Vagina (tissue), 2 donors: ENCODE measurements at regions not wholly inside any gene's neighbourhood (a gene's known extent, or its start where the extent isn't known, plus 50 kb on each side); places are given as distances from the start of the nearest gene placed in this dataset.

Source experiments
- DNase-seq, 2 donors: peaks; one replicate each; pipeline ENCODE4 v3.0.0-alpha.2; 2017; ENCODE audit errors: extremely low spot score in 2 of 2
- H3K27ac ChIP-seq: fragments of 200-600 bp; sonication (generic); one replicate; pipeline ENCODE4 v1.5.1; 2019
- H3K27me3 ChIP-seq: fragments of 200-600 bp; sonication (generic); one replicate; pipeline ENCODE4 v1.5.1; 2019
- H3K36me3 ChIP-seq, 2 donors: fragments of 200-600 bp; sonication (generic); one replicate each; pipeline ENCODE4 v1.5.1; 2017 to 2019
- H3K4me1 ChIP-seq: fragments of 200-600 bp; sonication (generic); one replicate; pipeline ENCODE4 v1.5.1; 2019
- H3K4me3 ChIP-seq, 2 donors: fragments of 200-600 bp; sonication (generic); 1 replicate in 1 of 2; 2 replicates in 1 of 2; pipeline ENCODE4 v1.5.1; 2016 to 2019
- H3K9me3 ChIP-seq: fragments of 200-600 bp; sonication (generic); one replicate; pipeline ENCODE4 v1.5.1; 2019
- POLR2A ChIP-seq, 2 donors: fragments of 450-650 bp; IDR thresholded peaks; one replicate each; pipeline ENCODE4 v1.6.1; 2017; ENCODE audit warnings: antibody characterized with exemption in 2 of 2, mild to moderate bottlenecking in 2 of 2, moderate library complexity in 2 of 2
- POLR2AphosphoS5 ChIP-seq, 2 donors: sonication (generic); formaldehyde crosslinking; IDR thresholded peaks; one replicate each; pipeline ENCODE4 v1.9.0; 2017; ENCODE audit warnings: antibody characterized with exemption in 2 of 2, mild to moderate bottlenecking in 2 of 2, low read depth in 1 of 2; ENCODE audit not compliant: insufficient read depth in 1 of 2
- intact Hi-C: fragments of 100-400 bp; cut with DNase I; formaldehyde crosslinking; loops from one replicate; pipeline ENCODE4 v1.15.1; 2023
- TF ChIP-seq, protein P1 (sequence below), 3 experiments: fragments of 450-650 bp in 2 of 3; fragments of 200-600 bp in 1 of 3; sonication (generic) in 1 of 3; IDR thresholded peaks; one replicate each; pipeline ENCODE4 v1.5.1; 2017 to 2019; ENCODE audit warnings: antibody characterized with exemption in 3 of 3, mild to moderate bottlenecking in 2 of 3, moderate library complexity in 2 of 3

- Histone ChIP-seq H3K4me1 (peaks cover 13% of the 10 kb centered on the region), H3K9me3 (no peaks in the 10 kb centered on the region), H3K27me3 (no peaks in the 10 kb centered on the region), H3K27ac (no peak overlapping the region), H3K4me3 (no peak overlapping the region), H3K36me3 (no peaks in the 10 kb centered on the region)
- TF ChIP-seq, protein P1, sequence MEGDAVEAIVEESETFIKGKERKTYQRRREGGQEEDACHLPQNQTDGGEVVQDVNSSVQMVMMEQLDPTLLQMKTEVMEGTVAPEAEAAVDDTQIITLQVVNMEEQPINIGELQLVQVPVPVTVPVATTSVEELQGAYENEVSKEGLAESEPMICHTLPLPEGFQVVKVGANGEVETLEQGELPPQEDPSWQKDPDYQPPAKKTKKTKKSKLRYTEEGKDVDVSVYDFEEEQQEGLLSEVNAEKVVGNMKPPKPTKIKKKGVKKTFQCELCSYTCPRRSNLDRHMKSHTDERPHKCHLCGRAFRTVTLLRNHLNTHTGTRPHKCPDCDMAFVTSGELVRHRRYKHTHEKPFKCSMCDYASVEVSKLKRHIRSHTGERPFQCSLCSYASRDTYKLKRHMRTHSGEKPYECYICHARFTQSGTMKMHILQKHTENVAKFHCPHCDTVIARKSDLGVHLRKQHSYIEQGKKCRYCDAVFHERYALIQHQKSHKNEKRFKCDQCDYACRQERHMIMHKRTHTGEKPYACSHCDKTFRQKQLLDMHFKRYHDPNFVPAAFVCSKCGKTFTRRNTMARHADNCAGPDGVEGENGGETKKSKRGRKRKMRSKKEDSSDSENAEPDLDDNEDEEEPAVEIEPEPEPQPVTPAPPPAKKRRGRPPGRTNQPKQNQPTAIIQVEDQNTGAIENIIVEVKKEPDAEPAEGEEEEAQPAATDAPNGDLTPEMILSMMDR (IDR thresholded peaks at IDR 0.05): no peak
- TF ChIP-seq POLR2AphosphoS5 (IDR thresholded peaks at IDR 0.05; ENCODE audit: insufficient read depth in 1 of 2, low read depth in 1 of 2) (no peak), POLR2A (IDR thresholded peaks at IDR 0.05) (no peak)
- DNase-seq: no peak
- intact Hi-C loops: no loop called here
Observed at GRCh38 chr21:43317959-43318358, 109.0 kb downstream of the SIK1 start.

GRCh38 chr21:43317254-43317748, 109.6 kb downstream of the SIK1 start:
- H3K27ac ChIP-seq: no peak overlapping the region
- H3K4me1 ChIP-seq: peaks cover 18% of the 10 kb centered on the region
- no peak for DNase-seq
- H3K9me3 ChIP-seq: no peaks in the 10 kb centered on the region
- intact Hi-C loops: no loop called here
- TF ChIP-seq, protein P1 (IDR thresholded peaks at IDR 0.05): no peak
- TF ChIP-seq POLR2AphosphoS5 (IDR thresholded peaks at IDR 0.05; ENCODE audit: insufficient read depth in 1 of 2, low read depth in 1 of 2): no peak
- TF ChIP-seq POLR2A (IDR thresholded peaks at IDR 0.05): no peak
- no peaks in the 10 kb centered on the region for H3K36me3 ChIP-seq
- H3K27me3 ChIP-seq: no peaks in the 10 kb centered on the region
- no peak overlapping the region for H3K4me3 ChIP-seq

- no peaks in the 10 kb centered on the region for H3K36me3 ChIP-seq
- intact Hi-C loops: no loop called here
- H3K27me3 ChIP-seq: no peaks in the 10 kb centered on the region
- no peak overlapping the region for H3K4me3 ChIP-seq
- H3K27ac ChIP-seq: no peak overlapping the region
- H3K4me1 ChIP-seq: peaks cover 24% of the 10 kb centered on the region
- no peak for DNase-seq
- TF ChIP-seq, protein P1 (IDR thresholded peaks at IDR 0.05): no peak
- no peak for TF ChIP-seq POLR2AphosphoS5 (IDR thresholded peaks at IDR 0.05; ENCODE audit: insufficient read depth in 1 of 2, low read depth in 1 of 2)
- no peak for TF ChIP-seq POLR2A (IDR thresholded peaks at IDR 0.05)
- H3K9me3 ChIP-seq: no peaks in the 10 kb centered on the region
Observed at GRCh38 chr21:43316156-43316845, 110.6 kb downstream of the SIK1 start.

DNA sequence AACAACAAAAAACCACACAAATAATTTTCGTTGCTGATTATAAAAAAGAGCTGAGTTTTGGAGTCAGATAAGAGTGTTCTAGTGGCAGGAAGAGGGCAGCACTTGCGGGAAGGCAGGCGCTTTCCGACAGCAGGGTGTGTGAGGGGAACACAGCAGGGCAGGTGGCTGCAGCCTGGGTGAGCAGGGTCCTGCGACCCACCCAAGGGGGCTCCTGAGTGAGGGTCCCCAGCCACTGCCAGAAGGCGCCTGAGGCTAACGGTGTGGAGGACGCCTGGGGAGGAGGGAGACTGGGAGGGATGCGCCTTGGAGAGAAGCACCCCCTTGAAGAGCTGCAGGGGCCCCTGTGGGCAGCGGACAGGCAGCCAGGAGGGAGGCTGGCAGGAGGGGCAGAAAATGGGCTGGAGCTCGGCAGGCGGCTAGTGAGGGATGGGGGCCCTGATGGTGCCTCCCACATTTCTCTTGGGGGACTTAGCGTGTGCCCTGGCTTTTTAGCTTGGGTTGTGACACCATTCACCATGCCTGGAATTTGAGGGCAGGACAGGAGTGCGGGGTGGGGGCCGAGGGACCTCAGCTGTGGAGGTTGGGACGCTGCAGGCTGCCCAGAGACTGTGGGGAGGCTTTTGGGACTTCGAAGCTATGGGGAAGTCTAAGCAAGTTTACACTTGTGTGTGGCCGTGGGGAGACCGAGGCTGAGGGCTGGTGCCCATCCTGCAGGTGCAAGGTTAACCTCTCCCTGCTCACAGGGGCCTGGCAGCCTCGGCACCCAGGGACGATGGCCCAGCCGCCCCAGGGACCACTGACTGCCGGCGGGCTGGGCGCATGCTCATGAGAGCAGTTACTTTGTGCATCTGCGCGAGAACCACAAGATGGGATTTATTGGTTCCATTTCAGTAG, 111.4 kb downstream of the SIK1 start:
- intact Hi-C loops: no loop called here

More for the DNA sequence above, 111.4 kb downstream of the SIK1 start:
- Histone ChIP-seq H3K4me3 (no peak overlapping the region), H3K27ac (no peak overlapping the region), H3K9me3 (no peaks in the 10 kb centered on the region), H3K36me3 (no peaks in the 10 kb centered on the region), H3K27me3 (no peaks in the 10 kb centered on the region), H3K4me1 (peaks cover 24% of the 10 kb centered on the region)
- TF ChIP-seq, protein P1 (IDR thresholded peaks at IDR 0.05): no peak
- no peak for TF ChIP-seq POLR2A (IDR thresholded peaks at IDR 0.05)
- TF ChIP-seq POLR2AphosphoS5 (IDR thresholded peaks at IDR 0.05; ENCODE audit: insufficient read depth in 1 of 2, low read depth in 1 of 2): no peak
- no peak for DNase-seq
